ENCODE measurements at regions not wholly inside any gene's neighbourhood (a gene's known extent, or its start where the extent isn't known, plus 50 kb on each side); places are given as distances from the start of the nearest gene placed in this dataset.

- TF ChIP-seq CTCF (IDR thresholded peaks at IDR 0.05) (no peak), EP300 (IDR thresholded peaks at IDR 0.05) (no peak)
Measured at GRCh38 chr4:189215574-189215973, 725.1 kb upstream of the FRG1 start.
